ENCODE measurements at regions not wholly inside any gene's neighbourhood (a gene's known extent, or its start where the extent isn't known, plus 50 kb on each side); places are given as distances from the start of the nearest gene placed in this dataset.
"Not testable (repeated sequence)": the region's sequence is repeated elsewhere in the genome, so short reads cannot be mapped to it uniquely, and the experiment has no call there.

GRCh38 chr2:111582090-111582489, 301.9 kb downstream of the ANAPC1 start:
- in situ Hi-C loops (cut with MboI; ENCODE audit: low sequenced_read_pairs); H3K4me2 ChIP-seq (ENCODE audit: low read depth, low read length); ATAC-seq (ENCODE audit: low read depth); H2AFZ ChIP-seq (replicated peaks; ENCODE audit: low read length, poor library complexity); H3K9me1 ChIP-seq (ENCODE audit: insufficient read depth, low read length); H3K79me1 ChIP-seq (ENCODE audit: low read depth in 1 of 2, low read length in 2 of 2); H4K8ac ChIP-seq (ENCODE audit: low read depth in 2 of 2, low read length in 2 of 2); H2BK120ac ChIP-seq (ENCODE audit: low read depth, low read length); H3K23ac ChIP-seq (ENCODE audit: low read depth, low read length); H4K91ac ChIP-seq (ENCODE audit: insufficient read depth, low read depth, low read length); H3K4ac ChIP-seq (ENCODE audit: low read depth, low read length); dilution Hi-C loops (cut with HindIII; ENCODE audit: low sequenced_read_pairs, unreplicated experiment); H3K4me1 ChIP-seq (ENCODE audit: control insufficient read depth, insufficient read depth, low read length); H2BK20ac ChIP-seq (ENCODE audit: low read depth, low read length); intact Hi-C loops (cut with micrococcal nuclease); H3K36me3 ChIP-seq (ENCODE audit: control insufficient read depth, insufficient read depth, low read length); H2BK5ac ChIP-seq (ENCODE audit: low read depth, low read length, poor library complexity, severe bottlenecking); H2AK9ac ChIP-seq (replicated peaks; ENCODE audit: low read depth, low read length, poor library complexity); H4K5ac ChIP-seq (ENCODE audit: low read depth, low read length); H3K56ac ChIP-seq (ENCODE audit: extremely low read depth, insufficient read depth, low read length); H2AK5ac ChIP-seq (ENCODE audit: low read depth, low read length); BruUV-seq (replicated peaks); H3K27me3 ChIP-seq (ENCODE audit: control insufficient read depth, insufficient read depth, low read length); DNase-seq; H3K4me3 ChIP-seq (ENCODE audit: insufficient read depth, low read depth, low read length); H2BK15ac ChIP-seq (ENCODE audit: low read depth, low read length); H3K18ac ChIP-seq (ENCODE audit: low read depth, low read length); POLR2A ChIA-PET (ENCODE audit: unreplicated experiment); H3K9ac ChIP-seq (ENCODE audit: low read depth, low read length); CTCF ChIA-PET; H3K14ac ChIP-seq (replicated peaks; ENCODE audit: low read depth, low read length); H4K20me1 ChIP-seq (ENCODE audit: insufficient read depth, low read length); H3K9me3 ChIP-seq (ENCODE audit: control insufficient read depth, insufficient read depth, low read length); H3K27ac ChIP-seq (ENCODE audit: insufficient read depth, low read length): not testable (repeated sequence)
- WGBS, 2 experiments (ENCODE audit: extremely low coverage in 2 of 2, insufficient read length in 1 of 2): 60% methylated on average over 2 of the region's 6 CpGs; no CpG with 5 or more reads in 1 of the 2 experiments

GRCh38 chr2:111583480-111583879, 300.5 kb downstream of the ANAPC1 start:
- H4K91ac ChIP-seq (ENCODE audit: insufficient read depth, low read depth, low read length); H3K14ac ChIP-seq (replicated peaks; ENCODE audit: low read depth, low read length); H3K79me1 ChIP-seq (ENCODE audit: low read depth in 1 of 2, low read length in 2 of 2); H4K20me1 ChIP-seq (ENCODE audit: insufficient read depth, low read length); H2AFZ ChIP-seq (replicated peaks; ENCODE audit: low read length, poor library complexity); H2BK5ac ChIP-seq (ENCODE audit: low read depth, low read length, poor library complexity, severe bottlenecking); H4K8ac ChIP-seq (ENCODE audit: low read depth in 2 of 2, low read length in 2 of 2); POLR2A ChIA-PET (ENCODE audit: unreplicated experiment); H3K27me3 ChIP-seq (ENCODE audit: control insufficient read depth, insufficient read depth, low read length); H4K5ac ChIP-seq (ENCODE audit: low read depth, low read length); H3K4ac ChIP-seq (ENCODE audit: low read depth, low read length); in situ Hi-C loops (cut with MboI; ENCODE audit: low sequenced_read_pairs); H2BK20ac ChIP-seq (ENCODE audit: low read depth, low read length); H2BK120ac ChIP-seq (ENCODE audit: low read depth, low read length); H3K23ac ChIP-seq (ENCODE audit: low read depth, low read length); CTCF ChIA-PET; H3K56ac ChIP-seq (ENCODE audit: extremely low read depth, insufficient read depth, low read length); H3K36me3 ChIP-seq (ENCODE audit: control insufficient read depth, insufficient read depth, low read length); H2BK15ac ChIP-seq (ENCODE audit: low read depth, low read length); H3K9me1 ChIP-seq (ENCODE audit: insufficient read depth, low read length); H3K4me3 ChIP-seq (ENCODE audit: insufficient read depth, low read depth, low read length); H3K27ac ChIP-seq (ENCODE audit: insufficient read depth, low read length); H3K4me1 ChIP-seq (ENCODE audit: control insufficient read depth, insufficient read depth, low read length); H3K9me3 ChIP-seq (ENCODE audit: control insufficient read depth, insufficient read depth, low read length); H2AK9ac ChIP-seq (replicated peaks; ENCODE audit: low read depth, low read length, poor library complexity); intact Hi-C loops (cut with micrococcal nuclease); H3K4me2 ChIP-seq (ENCODE audit: low read depth, low read length); H3K9ac ChIP-seq (ENCODE audit: low read depth, low read length); H2AK5ac ChIP-seq (ENCODE audit: low read depth, low read length); BruUV-seq (replicated peaks); H3K18ac ChIP-seq (ENCODE audit: low read depth, low read length); dilution Hi-C loops (cut with HindIII; ENCODE audit: low sequenced_read_pairs, unreplicated experiment); DNase-seq: not testable (repeated sequence)
- WGBS, 2 experiments (ENCODE audit: extremely low coverage in 2 of 2, insufficient read length in 1 of 2): no CpG with 5 or more reads among the region's 3 CpGs
- peak; percentile 61 for ATAC-seq (ENCODE audit: low read depth)
